ENCODE measurements at regions not wholly inside any gene's neighbourhood (a gene's known extent, or its start where the extent isn't known, plus 50 kb on each side); places are given as distances from the start of the nearest gene placed in this dataset.

DNA sequence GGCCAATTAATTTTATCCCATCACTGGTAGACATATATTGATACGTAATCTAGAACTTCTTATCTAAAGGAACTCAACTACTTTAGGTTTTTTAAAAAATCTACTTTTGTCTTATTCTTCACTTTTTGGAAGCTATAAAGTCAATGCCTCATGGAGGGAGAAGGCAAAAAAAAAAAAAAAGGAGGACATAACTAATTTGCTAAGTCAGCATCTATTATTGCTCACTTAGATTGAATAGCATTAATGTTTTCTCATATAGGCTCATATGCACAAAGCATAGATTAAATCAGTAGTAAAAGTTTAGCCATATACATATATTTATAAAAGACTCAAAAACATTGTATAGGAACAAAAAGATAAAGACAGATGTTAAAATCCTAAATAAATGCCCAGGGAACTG lies 179.3 kb upstream of the DGKB start:
- no peaks in the 10 kb centered on the region for H3K36me3 Mint-ChIP-seq (ENCODE audit: insufficient read depth, unreplicated experiment)
- BruUV-seq (replicated peaks): no TSS peak
- H3K9me3 ChIP-seq: no peaks in the 10 kb centered on the region
- no peak overlapping the region for H3K4me3 Mint-ChIP-seq (ENCODE audit: unreplicated experiment)
- H3K4me3 ChIP-seq (ENCODE audit: low read depth, low read length): no peak overlapping the region
- ChIA-PET CTCF (no interaction called here), POLR2A (no interaction called here)
- intact Hi-C loops (cut with micrococcal nuclease; ENCODE audit: unreplicated experiment): no loop called here
- TF ChIP-seq, protein P1, sequence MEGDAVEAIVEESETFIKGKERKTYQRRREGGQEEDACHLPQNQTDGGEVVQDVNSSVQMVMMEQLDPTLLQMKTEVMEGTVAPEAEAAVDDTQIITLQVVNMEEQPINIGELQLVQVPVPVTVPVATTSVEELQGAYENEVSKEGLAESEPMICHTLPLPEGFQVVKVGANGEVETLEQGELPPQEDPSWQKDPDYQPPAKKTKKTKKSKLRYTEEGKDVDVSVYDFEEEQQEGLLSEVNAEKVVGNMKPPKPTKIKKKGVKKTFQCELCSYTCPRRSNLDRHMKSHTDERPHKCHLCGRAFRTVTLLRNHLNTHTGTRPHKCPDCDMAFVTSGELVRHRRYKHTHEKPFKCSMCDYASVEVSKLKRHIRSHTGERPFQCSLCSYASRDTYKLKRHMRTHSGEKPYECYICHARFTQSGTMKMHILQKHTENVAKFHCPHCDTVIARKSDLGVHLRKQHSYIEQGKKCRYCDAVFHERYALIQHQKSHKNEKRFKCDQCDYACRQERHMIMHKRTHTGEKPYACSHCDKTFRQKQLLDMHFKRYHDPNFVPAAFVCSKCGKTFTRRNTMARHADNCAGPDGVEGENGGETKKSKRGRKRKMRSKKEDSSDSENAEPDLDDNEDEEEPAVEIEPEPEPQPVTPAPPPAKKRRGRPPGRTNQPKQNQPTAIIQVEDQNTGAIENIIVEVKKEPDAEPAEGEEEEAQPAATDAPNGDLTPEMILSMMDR (IDR thresholded peaks at IDR 0.05; ENCODE audit: insufficient read depth in 1 of 2, low read depth in 1 of 2, low read length in 1 of 2, severe bottlenecking in 1 of 2, unreplicated experiment in 1 of 2): no peak
- no peaks in the 10 kb centered on the region for H3K9me3 Mint-ChIP-seq (ENCODE audit: unreplicated experiment)
- H3K27me3 ChIP-seq (replicated peaks; ENCODE audit: control insufficient read depth, insufficient read depth, low read length): no peaks in the 10 kb centered on the region
- DNase-seq: no peak
- no peak overlapping the region for H3K27ac Mint-ChIP-seq (ENCODE audit: unreplicated experiment)
- H3K36me3 ChIP-seq (ENCODE audit: control insufficient read depth, insufficient read depth, low read length): no peaks in the 10 kb centered on the region
- no peaks in the 10 kb centered on the region for H3K4me1 ChIP-seq
- no peaks in the 10 kb centered on the region for H3K4me1 Mint-ChIP-seq (ENCODE audit: low read depth, unreplicated experiment)
- peaks cover 3% of the 10 kb centered on the region for H3K27me3 Mint-ChIP-seq (ENCODE audit: insufficient read depth, unreplicated experiment)

DNA sequence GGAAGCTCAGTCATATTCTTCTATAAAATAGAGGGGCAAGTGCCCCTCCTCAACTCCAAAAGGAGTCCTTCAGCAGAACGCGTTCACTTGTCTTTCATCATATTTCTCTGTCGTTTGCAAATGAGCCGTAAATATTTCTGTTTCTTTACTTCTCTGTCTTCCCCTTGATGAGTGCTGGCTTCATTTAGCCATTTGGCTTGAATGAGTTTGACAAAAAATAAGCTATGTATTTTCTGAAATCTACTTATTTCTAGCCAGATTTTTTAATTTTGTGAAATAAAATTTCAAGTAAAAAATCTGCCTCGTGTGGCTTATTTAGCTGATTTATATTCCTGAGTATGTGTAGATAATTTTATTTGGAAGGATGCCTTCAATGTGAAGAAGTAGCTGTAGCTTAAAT lies 170.8 kb upstream of the DGKB start:
- no peaks in the 10 kb centered on the region for H3K36me3 ChIP-seq (ENCODE audit: control insufficient read depth, insufficient read depth, low read length)
- intact Hi-C loops (cut with micrococcal nuclease; ENCODE audit: unreplicated experiment): no loop called here
- no TSS peak for BruUV-seq (replicated peaks)
- Mint-ChIP-seq H3K9me3 (ENCODE audit: unreplicated experiment) (no peaks in the 10 kb centered on the region), H3K4me3 (ENCODE audit: unreplicated experiment) (no peak overlapping the region), H3K27ac (ENCODE audit: unreplicated experiment) (no peak overlapping the region), H3K27me3 (ENCODE audit: insufficient read depth, unreplicated experiment) (no peaks in the 10 kb centered on the region), H3K4me1 (ENCODE audit: low read depth, unreplicated experiment) (no peaks in the 10 kb centered on the region), H3K36me3 (ENCODE audit: insufficient read depth, unreplicated experiment) (no peaks in the 10 kb centered on the region)
- H3K9me3 ChIP-seq: no peaks in the 10 kb centered on the region
- no peaks in the 10 kb centered on the region for H3K27me3 ChIP-seq (replicated peaks; ENCODE audit: control insufficient read depth, insufficient read depth, low read length)
- no peak overlapping the region for H3K4me3 ChIP-seq (ENCODE audit: low read depth, low read length)
- no peak for DNase-seq
- CTCF ChIA-PET: no interaction called here
- TF ChIP-seq, protein P1 (IDR thresholded peaks at IDR 0.05; ENCODE audit: insufficient read depth in 1 of 2, low read depth in 1 of 2, low read length in 1 of 2, severe bottlenecking in 1 of 2, unreplicated experiment in 1 of 2): no peak
- POLR2A ChIA-PET: no interaction called here
- no peaks in the 10 kb centered on the region for H3K4me1 ChIP-seq

DNA sequence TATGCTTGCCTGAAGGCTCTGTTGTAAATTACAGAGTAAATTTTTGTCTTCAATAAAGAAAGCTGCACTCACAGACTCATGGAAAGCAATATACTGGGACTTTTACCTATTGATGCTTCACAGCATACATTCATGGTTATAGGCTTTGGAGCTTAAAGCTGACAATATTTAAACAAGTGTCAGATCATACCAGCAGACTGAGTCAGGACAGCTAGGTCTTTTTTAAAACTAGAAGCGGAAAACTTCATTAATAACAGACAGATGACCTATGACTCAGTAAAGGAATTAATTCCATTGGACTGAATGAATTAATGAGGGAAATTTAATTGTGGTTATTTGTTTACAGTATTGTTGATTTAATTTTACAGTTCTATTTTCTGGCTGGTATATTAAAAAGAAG lies 165.8 kb upstream of the DGKB start:
- Histone ChIP-seq H3K4me3 (ENCODE audit: low read depth, low read length) (no peak overlapping the region), H3K4me1 (no peaks in the 10 kb centered on the region), H3K9me3 (no peaks in the 10 kb centered on the region), H3K36me3 (ENCODE audit: control insufficient read depth, insufficient read depth, low read length) (no peaks in the 10 kb centered on the region), H3K27me3 (replicated peaks; ENCODE audit: control insufficient read depth, insufficient read depth, low read length) (no peaks in the 10 kb centered on the region)
- Mint-ChIP-seq H3K27me3 (ENCODE audit: insufficient read depth, unreplicated experiment) (no peaks in the 10 kb centered on the region), H3K36me3 (ENCODE audit: insufficient read depth, unreplicated experiment) (no peaks in the 10 kb centered on the region), H3K27ac (ENCODE audit: unreplicated experiment) (no peak overlapping the region), H3K4me1 (ENCODE audit: low read depth, unreplicated experiment) (no peaks in the 10 kb centered on the region), H3K4me3 (ENCODE audit: unreplicated experiment) (no peak overlapping the region), H3K9me3 (ENCODE audit: unreplicated experiment) (no peaks in the 10 kb centered on the region)
- intact Hi-C loops (cut with micrococcal nuclease; ENCODE audit: unreplicated experiment): no loop called here
- no peak for DNase-seq
- BruUV-seq (replicated peaks): no TSS peak
- TF ChIP-seq, protein P1 (IDR thresholded peaks at IDR 0.05; ENCODE audit: insufficient read depth in 1 of 2, low read depth in 1 of 2, low read length in 1 of 2, severe bottlenecking in 1 of 2, unreplicated experiment in 1 of 2): no peak
- ChIA-PET POLR2A (no interaction called here), CTCF (no interaction called here)

Measured in Caco-2 (cell line).